Thyroid gland (tissue), 4 donors: ENCODE measurements at regions not wholly inside any gene's neighbourhood (a gene's known extent, or its start where the extent isn't known, plus 50 kb on each side); places are given as distances from the start of the nearest gene placed in this dataset.

Experiments used
- POLR2A ChIP-seq, 2 donors: fragments of 450-650 bp; IDR thresholded peaks; one replicate each; pipeline ENCODE4 v1.6.1; 2017; ENCODE audit warnings: antibody characterized with exemption in 2 of 2, mild to moderate bottlenecking in 2 of 2, moderate library complexity in 1 of 2
- TF ChIP-seq, protein P1 (sequence below), 6 experiments: fragments of 200-600 bp in 3 of 6; fragments of 450-650 bp in 3 of 6; sonication (generic) in 3 of 6; IDR thresholded peaks; one replicate each; pipeline ENCODE4 v1.5.1; 2016 to 2019; ENCODE audit warnings: antibody characterized with exemption in 6 of 6, mild to moderate bottlenecking in 2 of 6, inconsistent platforms in 1 of 6, moderate library complexity in 1 of 6

DNA sequence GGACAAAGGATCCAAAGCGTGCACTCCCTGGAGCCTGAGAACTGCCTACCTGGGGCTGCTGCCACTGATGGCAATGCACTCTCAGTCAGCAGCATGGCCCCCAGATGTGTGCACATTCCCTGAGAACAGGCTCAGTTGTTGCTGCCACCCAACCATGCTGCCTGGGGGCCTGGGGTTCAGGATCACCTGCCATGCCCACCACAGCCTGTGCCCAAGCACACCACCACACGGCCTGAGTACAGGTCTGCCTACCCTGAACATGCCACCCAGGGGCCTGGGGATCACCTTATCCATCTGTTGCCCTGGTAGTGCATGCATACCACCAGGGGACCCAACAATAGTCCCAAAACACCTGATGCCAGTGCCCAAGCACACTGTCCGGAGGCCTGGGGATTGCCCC is 1174.5 kb downstream of the SORCS1 start:
- TF ChIP-seq POLR2A (IDR thresholded peaks at IDR 0.05), result no peak
- TF ChIP-seq, protein P1, sequence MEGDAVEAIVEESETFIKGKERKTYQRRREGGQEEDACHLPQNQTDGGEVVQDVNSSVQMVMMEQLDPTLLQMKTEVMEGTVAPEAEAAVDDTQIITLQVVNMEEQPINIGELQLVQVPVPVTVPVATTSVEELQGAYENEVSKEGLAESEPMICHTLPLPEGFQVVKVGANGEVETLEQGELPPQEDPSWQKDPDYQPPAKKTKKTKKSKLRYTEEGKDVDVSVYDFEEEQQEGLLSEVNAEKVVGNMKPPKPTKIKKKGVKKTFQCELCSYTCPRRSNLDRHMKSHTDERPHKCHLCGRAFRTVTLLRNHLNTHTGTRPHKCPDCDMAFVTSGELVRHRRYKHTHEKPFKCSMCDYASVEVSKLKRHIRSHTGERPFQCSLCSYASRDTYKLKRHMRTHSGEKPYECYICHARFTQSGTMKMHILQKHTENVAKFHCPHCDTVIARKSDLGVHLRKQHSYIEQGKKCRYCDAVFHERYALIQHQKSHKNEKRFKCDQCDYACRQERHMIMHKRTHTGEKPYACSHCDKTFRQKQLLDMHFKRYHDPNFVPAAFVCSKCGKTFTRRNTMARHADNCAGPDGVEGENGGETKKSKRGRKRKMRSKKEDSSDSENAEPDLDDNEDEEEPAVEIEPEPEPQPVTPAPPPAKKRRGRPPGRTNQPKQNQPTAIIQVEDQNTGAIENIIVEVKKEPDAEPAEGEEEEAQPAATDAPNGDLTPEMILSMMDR (IDR thresholded peaks at IDR 0.05), result no peak
